ENCODE measurements at regions not wholly inside any gene's neighbourhood (a gene's known extent, or its start where the extent isn't known, plus 50 kb on each side); places are given as distances from the start of the nearest gene placed in this dataset.

DNA sequence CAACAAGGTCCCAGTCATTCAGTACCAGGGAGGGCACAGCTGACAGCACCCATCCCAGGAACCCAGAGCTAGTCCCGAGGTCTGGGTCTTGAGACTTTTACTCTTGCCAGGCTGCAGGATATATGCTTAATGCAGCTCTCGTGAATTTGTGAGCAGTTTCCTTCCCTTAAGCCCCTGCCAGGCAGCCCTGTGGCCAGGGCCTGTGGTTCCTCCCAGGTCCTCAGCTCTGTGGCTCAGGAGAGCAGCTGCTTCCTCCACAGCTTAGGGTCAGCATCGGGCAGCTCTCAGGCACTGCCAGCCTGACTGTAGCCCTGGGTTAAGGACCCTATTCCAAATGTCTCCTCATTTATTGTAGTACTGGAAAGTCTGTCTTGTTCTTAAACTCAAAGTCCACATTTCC is 1384.8 kb downstream of the RPIA start:
- TF ChIP-seq POLR2AphosphoS5 (IDR thresholded peaks at IDR 0.05) (no peak), POLR2A (IDR thresholded peaks at IDR 0.05) (no peak)
